GM23338 (cell line): ENCODE measurements at regions not wholly inside any gene's neighbourhood (a gene's known extent, or its start where the extent isn't known, plus 50 kb on each side); places are given as distances from the start of the nearest gene placed in this dataset.
A peak's percentile ranks its signal among the peaks of the same experiment; 100 is the strongest.

Experiments
- ATAC-seq: fragments of 200-7000 bp; cut with Tn5 transposase; 3 replicates; pipeline ENCODE4 v1.9.1; 2020
- DNase-seq: peaks from one replicate; pipeline ENCODE4 v3.0.0-alpha.2; 2015; ENCODE audit warnings: low spot score
- H2AFZ ChIP-seq: fragments of 200-600 bp; sonication (generic); 2 replicates; pipeline ENCODE4 v1.8.0; 2016; ENCODE audit warnings: antibody characterized with exemption, mild to moderate bottlenecking, moderate library complexity
- H3F3A ChIP-seq: fragments of 200-600 bp; sonication (generic); replicated peaks from 2 replicates; pipeline ENCODE4 v1.8.0; 2017; ENCODE audit warnings: antibody characterized with exemption, mixed run types, low read depth
- H3K27ac ChIP-seq: fragments of 200-600 bp; sonication (generic); 2 replicates; pipeline ENCODE4 v1.6.1; 2016; ENCODE audit warnings: low read depth
- H3K27me3 ChIP-seq: fragments of 200-600 bp; sonication (generic); 2 replicates; pipeline ENCODE4 v1.8.0; 2016; ENCODE audit warnings: mild to moderate bottlenecking, mixed run types, moderate library complexity; ENCODE audit not compliant: insufficient read depth
- H3K36me3 ChIP-seq: fragments of 200-600 bp; sonication (generic); 2 replicates; pipeline ENCODE4 v1.8.0; 2016; ENCODE audit warnings: mild to moderate bottlenecking; ENCODE audit not compliant: insufficient read depth
- H3K4me1 ChIP-seq: fragments of 200-600 bp; sonication (generic); 2 replicates; pipeline ENCODE4 v1.8.0; 2016; ENCODE audit warnings: mild to moderate bottlenecking, moderate library complexity; ENCODE audit not compliant: insufficient read depth
- H3K4me2 ChIP-seq: fragments of 200-600 bp; sonication (generic); 2 replicates; pipeline ENCODE4 v1.7.1; 2017; ENCODE audit warnings: mixed run types
- H3K4me3 ChIP-seq: fragments of 200-600 bp; sonication (generic); 2 replicates; pipeline ENCODE4 v1.6.1; 2016; ENCODE audit warnings: mixed run types
- H3K79me2 ChIP-seq: fragments of 200-600 bp; sonication (generic); replicated peaks from 2 replicates; pipeline ENCODE4 v1.8.0; 2017; ENCODE audit warnings: mild to moderate bottlenecking; ENCODE audit not compliant: insufficient read depth
- H3K9me2 ChIP-seq: fragments of 200-600 bp; sonication (generic); 2 replicates; pipeline ENCODE4 v1.8.0; 2017; ENCODE audit not compliant: insufficient read depth
- H4K20me1 ChIP-seq: fragments of 200-600 bp; sonication (generic); replicated peaks from 2 replicates; pipeline ENCODE4 v1.8.0; 2017; ENCODE audit warnings: mild to moderate bottlenecking; ENCODE audit not compliant: insufficient read depth
- H3K27ac Mint-ChIP-seq: 2 replicates; pipeline ENCODE4 v1.8.0; 2020; ENCODE audit warnings: inconsistent platforms, mild to moderate bottlenecking, moderate library complexity, mixed read lengths
- H3K27me3 Mint-ChIP-seq: 3 replicates; pipeline ENCODE4 v1.8.0; 2022; ENCODE audit warnings: low read depth, mild to moderate bottlenecking, moderate library complexity, mixed read lengths, inconsistent platforms; ENCODE audit not compliant: insufficient read depth, poor library complexity
- H3K36me3 Mint-ChIP-seq: 3 replicates; pipeline ENCODE4 v1.8.0; 2021; ENCODE audit warnings: low read depth, mild to moderate bottlenecking, inconsistent platforms, moderate library complexity, mixed read lengths
- H3K4me1 Mint-ChIP-seq: 3 replicates; pipeline ENCODE4 v1.8.0; 2020; ENCODE audit warnings: mild to moderate bottlenecking, inconsistent platforms, mixed read lengths
- H3K4me3 Mint-ChIP-seq: 3 replicates; pipeline ENCODE4 v1.8.0; 2021; ENCODE audit warnings: moderate library complexity, mild to moderate bottlenecking, inconsistent platforms, mixed read lengths
- H3K9me3 Mint-ChIP-seq: 3 replicates; pipeline ENCODE4 v1.8.0; 2020; ENCODE audit warnings: moderate library complexity, mild to moderate bottlenecking, inconsistent platforms, mixed read lengths
- CREB1 ChIP-seq: fragments of 250-450 bp; sonication (Bioruptor Pico); IDR thresholded peaks from 2 replicates; pipeline ENCODE4 v1.5.0; 2020; ENCODE audit warnings: low read depth, mild to moderate bottlenecking, moderate library complexity
- EZH2 ChIP-seq: fragments of 200-600 bp; sonication (generic); IDR thresholded peaks from one replicate; pipeline ENCODE4 v1.8.0; 2017; ENCODE audit warnings: antibody characterized with exemption, mild to moderate bottlenecking, low read depth; ENCODE audit not compliant: unreplicated experiment
- EZH2phosphoT487 ChIP-seq: fragments of 200-600 bp; sonication (generic); IDR thresholded peaks from one replicate; pipeline ENCODE4 v1.8.1; 2018; ENCODE audit warnings: antibody characterized with exemption; ENCODE audit not compliant: unreplicated experiment
- JUNB ChIP-seq: IDR thresholded peaks from one replicate; pipeline ENCODE4 v1.6.1; 2016; ENCODE audit warnings: antibody characterized with exemption; ENCODE audit not compliant: unreplicated experiment
- NANOG ChIP-seq: IDR thresholded peaks from 2 replicates; pipeline ENCODE4 v1.6.1; 2016; ENCODE audit warnings: antibody characterized with exemption, borderline replicate concordance
- POLR2AphosphoS5 ChIP-seq: IDR thresholded peaks from 2 replicates; pipeline ENCODE4 v1.6.1; 2016; ENCODE audit warnings: antibody characterized with exemption, low read depth
- STAT1 ChIP-seq: IDR thresholded peaks from one replicate; pipeline ENCODE4 v1.6.1; 2016; ENCODE audit warnings: antibody characterized with exemption; ENCODE audit not compliant: unreplicated experiment
- ZNF114 ChIP-seq: fragments of 250-450 bp; sonication (Bioruptor Pico); IDR thresholded peaks from 2 replicates; pipeline ENCODE4 v1.5.0; 2020; ENCODE audit warnings: mild to moderate bottlenecking, moderate library complexity
- ZNF331 ChIP-seq: fragments of 250-450 bp; sonication (Bioruptor Pico); IDR thresholded peaks from 2 replicates; pipeline ENCODE4 v1.5.0; 2020; ENCODE audit warnings: low read depth, mild to moderate bottlenecking, moderate library complexity
- TF ChIP-seq, protein P1 (sequence below): IDR thresholded peaks from one replicate; pipeline ENCODE4 v1.6.1; 2018; ENCODE audit warnings: antibody characterized with exemption; ENCODE audit not compliant: unreplicated experiment
- TF ChIP-seq, protein P2 (sequence below): fragments of 250-450 bp; sonication (Bioruptor Pico); IDR thresholded peaks from 2 replicates; pipeline ENCODE4 v1.5.0; 2020; ENCODE audit warnings: mild to moderate bottlenecking, moderate library complexity
- TF ChIP-seq, protein P3 (sequence below), 2 experiments: fragments of 200-600 bp in 1 of 2; sonication (generic) in 1 of 2; conservative IDR thresholded peaks; 2 replicates each; pipeline versions ENCODE4 v1.5.1 to v1.6.1; 2016 to 2017; ENCODE audit warnings: antibody characterized with exemption in 2 of 2, low read depth in 2 of 2, mild to moderate bottlenecking in 2 of 2, moderate library complexity in 1 of 2
- TF ChIP-seq, protein P4 (sequence below): IDR thresholded peaks from 2 replicates; pipeline ENCODE4 v1.6.1; 2016; ENCODE audit warnings: antibody characterized with exemption

DNA sequence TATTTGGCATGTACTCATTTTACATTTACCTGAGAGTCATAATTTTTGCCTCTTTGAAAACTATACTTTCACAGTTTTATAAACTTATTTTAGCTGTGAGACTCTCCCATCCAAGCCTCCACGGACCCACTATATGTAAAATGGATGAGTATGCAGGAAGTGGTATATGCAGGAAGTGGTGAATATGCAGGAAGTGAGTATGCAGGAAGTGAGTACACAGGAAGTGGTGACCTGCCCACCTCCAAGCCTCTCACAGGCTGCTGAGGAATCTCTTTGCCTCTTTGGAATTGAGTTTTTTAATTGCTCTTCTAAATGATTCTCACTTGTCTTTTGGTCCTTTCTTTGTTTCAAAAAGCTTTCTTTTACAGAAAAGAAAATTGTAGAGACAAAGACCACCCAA lies 85.2 kb downstream of the KBTBD8 start:
- peak overlapping the region; percentile 75; the same call in 1 of the 2 replicates for H2AFZ ChIP-seq
- H3K4me1 Mint-ChIP-seq, result peaks cover 3% of the 10 kb centered on the region; the same call in 1 of the 3 replicates
- no peak overlapping the region for H3K4me2 ChIP-seq

More for the DNA sequence above, 85.2 kb downstream of the KBTBD8 start:
- Histone ChIP-seq H3K27me3 (no peaks in the 10 kb centered on the region), H3K4me1 (no peaks in the 10 kb centered on the region), H3K9me2 (peaks cover 15% of the 10 kb centered on the region; the same call in 1 of the 2 replicates), H3K79me2 (no peaks in the 10 kb centered on the region), H3K4me3 (no peak overlapping the region), H3K36me3 (no peaks in the 10 kb centered on the region), H3K27ac (no peak overlapping the region), H4K20me1 (no peaks in the 10 kb centered on the region), H3F3A (no peaks in the 10 kb centered on the region)
- no peak for ATAC-seq
- Mint-ChIP-seq H3K4me3 (no peak overlapping the region), H3K27me3 (no peaks in the 10 kb centered on the region), H3K27ac (no peak overlapping the region), H3K36me3 (peaks cover 3% of the 10 kb centered on the region; the same call in 1 of the 3 replicates), H3K9me3 (no peaks in the 10 kb centered on the region; the same call in 2 of the 3 replicates)
- DNase-seq, result no peak
- TF ChIP-seq, protein P1, sequence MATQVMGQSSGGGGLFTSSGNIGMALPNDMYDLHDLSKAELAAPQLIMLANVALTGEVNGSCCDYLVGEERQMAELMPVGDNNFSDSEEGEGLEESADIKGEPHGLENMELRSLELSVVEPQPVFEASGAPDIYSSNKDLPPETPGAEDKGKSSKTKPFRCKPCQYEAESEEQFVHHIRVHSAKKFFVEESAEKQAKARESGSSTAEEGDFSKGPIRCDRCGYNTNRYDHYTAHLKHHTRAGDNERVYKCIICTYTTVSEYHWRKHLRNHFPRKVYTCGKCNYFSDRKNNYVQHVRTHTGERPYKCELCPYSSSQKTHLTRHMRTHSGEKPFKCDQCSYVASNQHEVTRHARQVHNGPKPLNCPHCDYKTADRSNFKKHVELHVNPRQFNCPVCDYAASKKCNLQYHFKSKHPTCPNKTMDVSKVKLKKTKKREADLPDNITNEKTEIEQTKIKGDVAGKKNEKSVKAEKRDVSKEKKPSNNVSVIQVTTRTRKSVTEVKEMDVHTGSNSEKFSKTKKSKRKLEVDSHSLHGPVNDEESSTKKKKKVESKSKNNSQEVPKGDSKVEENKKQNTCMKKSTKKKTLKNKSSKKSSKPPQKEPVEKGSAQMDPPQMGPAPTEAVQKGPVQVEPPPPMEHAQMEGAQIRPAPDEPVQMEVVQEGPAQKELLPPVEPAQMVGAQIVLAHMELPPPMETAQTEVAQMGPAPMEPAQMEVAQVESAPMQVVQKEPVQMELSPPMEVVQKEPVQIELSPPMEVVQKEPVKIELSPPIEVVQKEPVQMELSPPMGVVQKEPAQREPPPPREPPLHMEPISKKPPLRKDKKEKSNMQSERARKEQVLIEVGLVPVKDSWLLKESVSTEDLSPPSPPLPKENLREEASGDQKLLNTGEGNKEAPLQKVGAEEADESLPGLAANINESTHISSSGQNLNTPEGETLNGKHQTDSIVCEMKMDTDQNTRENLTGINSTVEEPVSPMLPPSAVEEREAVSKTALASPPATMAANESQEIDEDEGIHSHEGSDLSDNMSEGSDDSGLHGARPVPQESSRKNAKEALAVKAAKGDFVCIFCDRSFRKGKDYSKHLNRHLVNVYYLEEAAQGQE, result no peak
- TF ChIP-seq CREB1 (CRISPR knock-in tag) (no peak), ZNF331 (CRISPR knock-in tag) (no peak), EZH2phosphoT487 (no peak), ZNF114 (CRISPR knock-in tag) (no peak), JUNB (no peak), EZH2 (no peak), NANOG (no peak), POLR2AphosphoS5 (no peak), STAT1 (no peak)
- TF ChIP-seq, protein P2, sequence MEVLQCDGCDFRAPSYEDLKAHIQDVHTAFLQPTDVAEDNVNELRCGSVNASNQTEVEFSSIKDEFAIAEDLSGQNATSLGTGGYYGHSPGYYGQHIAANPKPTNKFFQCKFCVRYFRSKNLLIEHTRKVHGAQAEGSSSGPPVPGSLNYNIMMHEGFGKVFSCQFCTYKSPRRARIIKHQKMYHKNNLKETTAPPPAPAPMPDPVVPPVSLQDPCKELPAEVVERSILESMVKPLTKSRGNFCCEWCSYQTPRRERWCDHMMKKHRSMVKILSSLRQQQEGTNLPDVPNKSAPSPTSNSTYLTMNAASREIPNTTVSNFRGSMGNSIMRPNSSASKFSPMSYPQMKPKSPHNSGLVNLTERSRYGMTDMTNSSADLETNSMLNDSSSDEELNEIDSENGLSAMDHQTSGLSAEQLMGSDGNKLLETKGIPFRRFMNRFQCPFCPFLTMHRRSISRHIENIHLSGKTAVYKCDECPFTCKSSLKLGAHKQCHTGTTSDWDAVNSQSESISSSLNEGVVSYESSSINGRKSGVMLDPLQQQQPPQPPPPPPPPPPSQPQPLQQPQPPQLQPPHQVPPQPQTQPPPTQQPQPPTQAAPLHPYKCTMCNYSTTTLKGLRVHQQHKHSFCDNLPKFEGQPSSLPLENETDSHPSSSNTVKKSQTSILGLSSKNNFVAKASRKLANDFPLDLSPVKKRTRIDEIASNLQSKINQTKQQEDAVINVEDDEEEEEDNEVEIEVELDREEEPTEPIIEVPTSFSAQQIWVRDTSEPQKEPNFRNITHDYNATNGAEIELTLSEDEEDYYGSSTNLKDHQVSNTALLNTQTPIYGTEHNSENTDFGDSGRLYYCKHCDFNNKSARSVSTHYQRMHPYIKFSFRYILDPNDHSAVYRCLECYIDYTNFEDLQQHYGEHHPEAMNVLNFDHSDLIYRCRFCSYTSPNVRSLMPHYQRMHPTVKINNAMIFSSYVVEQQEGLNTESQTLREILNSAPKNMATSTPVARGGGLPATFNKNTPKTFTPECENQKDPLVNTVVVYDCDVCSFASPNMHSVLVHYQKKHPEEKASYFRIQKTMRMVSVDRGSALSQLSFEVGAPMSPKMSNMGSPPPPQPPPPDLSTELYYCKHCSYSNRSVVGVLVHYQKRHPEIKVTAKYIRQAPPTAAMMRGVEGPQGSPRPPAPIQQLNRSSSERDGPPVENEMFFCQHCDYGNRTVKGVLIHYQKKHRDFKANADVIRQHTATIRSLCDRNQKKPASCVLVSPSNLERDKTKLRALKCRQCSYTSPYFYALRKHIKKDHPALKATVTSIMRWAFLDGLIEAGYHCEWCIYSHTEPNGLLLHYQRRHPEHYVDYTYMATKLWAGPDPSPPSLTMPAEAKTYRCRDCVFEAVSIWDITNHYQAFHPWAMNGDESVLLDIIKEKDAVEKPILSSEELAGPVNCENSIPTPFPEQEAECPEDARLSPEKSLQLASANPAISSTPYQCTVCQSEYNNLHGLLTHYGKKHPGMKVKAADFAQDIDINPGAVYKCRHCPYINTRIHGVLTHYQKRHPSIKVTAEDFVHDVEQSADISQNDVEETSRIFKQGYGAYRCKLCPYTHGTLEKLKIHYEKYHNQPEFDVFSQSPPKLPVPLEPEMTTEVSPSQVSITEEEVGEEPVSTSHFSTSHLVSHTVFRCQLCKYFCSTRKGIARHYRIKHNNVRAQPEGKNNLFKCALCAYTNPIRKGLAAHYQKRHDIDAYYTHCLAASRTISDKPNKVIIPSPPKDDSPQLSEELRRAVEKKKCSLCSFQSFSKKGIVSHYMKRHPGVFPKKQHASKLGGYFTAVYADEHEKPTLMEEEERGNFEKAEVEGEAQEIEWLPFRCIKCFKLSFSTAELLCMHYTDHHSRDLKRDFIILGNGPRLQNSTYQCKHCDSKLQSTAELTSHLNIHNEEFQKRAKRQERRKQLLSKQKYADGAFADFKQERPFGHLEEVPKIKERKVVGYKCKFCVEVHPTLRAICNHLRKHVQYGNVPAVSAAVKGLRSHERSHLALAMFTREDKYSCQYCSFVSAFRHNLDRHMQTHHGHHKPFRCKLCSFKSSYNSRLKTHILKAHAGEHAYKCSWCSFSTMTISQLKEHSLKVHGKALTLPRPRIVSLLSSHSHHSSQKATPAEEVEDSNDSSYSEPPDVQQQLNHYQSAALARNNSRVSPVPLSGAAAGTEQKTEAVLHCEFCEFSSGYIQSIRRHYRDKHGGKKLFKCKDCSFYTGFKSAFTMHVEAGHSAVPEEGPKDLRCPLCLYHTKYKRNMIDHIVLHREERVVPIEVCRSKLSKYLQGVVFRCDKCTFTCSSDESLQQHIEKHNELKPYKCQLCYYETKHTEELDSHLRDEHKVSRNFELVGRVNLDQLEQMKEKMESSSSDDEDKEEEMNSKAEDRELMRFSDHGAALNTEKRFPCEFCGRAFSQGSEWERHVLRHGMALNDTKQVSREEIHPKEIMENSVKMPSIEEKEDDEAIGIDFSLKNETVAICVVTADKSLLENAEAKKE (CRISPR knock-in tag), result no peak
- TF ChIP-seq, protein P3, sequence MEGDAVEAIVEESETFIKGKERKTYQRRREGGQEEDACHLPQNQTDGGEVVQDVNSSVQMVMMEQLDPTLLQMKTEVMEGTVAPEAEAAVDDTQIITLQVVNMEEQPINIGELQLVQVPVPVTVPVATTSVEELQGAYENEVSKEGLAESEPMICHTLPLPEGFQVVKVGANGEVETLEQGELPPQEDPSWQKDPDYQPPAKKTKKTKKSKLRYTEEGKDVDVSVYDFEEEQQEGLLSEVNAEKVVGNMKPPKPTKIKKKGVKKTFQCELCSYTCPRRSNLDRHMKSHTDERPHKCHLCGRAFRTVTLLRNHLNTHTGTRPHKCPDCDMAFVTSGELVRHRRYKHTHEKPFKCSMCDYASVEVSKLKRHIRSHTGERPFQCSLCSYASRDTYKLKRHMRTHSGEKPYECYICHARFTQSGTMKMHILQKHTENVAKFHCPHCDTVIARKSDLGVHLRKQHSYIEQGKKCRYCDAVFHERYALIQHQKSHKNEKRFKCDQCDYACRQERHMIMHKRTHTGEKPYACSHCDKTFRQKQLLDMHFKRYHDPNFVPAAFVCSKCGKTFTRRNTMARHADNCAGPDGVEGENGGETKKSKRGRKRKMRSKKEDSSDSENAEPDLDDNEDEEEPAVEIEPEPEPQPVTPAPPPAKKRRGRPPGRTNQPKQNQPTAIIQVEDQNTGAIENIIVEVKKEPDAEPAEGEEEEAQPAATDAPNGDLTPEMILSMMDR (conservative IDR thresholded peaks at IDR 0.05; ENCODE audit: low read depth in 2 of 2), result no peak
- TF ChIP-seq, protein P4, sequence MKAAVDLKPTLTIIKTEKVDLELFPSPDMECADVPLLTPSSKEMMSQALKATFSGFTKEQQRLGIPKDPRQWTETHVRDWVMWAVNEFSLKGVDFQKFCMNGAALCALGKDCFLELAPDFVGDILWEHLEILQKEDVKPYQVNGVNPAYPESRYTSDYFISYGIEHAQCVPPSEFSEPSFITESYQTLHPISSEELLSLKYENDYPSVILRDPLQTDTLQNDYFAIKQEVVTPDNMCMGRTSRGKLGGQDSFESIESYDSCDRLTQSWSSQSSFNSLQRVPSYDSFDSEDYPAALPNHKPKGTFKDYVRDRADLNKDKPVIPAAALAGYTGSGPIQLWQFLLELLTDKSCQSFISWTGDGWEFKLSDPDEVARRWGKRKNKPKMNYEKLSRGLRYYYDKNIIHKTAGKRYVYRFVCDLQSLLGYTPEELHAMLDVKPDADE, result no peak
